ENCODE measurements at regions not wholly inside any gene's neighbourhood (a gene's known extent, or its start where the extent isn't known, plus 50 kb on each side); places are given as distances from the start of the nearest gene placed in this dataset.

DNA sequence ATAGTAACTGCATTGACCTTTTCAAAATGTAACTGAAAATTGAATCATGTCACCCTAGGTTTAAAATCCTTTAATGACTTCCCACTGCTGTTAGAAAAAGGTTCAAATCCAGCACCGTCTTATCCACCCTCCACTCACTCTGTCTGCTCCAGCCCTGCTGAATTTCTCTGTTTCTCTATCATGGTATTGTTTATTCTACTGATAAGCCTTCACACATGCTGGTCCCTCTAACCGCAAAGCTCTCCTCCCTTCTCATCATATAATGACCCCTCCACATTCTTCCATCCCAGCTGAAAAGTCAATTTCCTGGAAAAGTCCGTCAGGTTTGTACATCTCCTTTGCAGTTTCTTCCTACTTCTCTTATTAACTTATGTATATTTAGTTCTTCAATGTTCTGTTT lies 389.2 kb upstream of the F9 start:
- FAIRE-seq, result no peak
- TF ChIP-seq, protein P1, sequence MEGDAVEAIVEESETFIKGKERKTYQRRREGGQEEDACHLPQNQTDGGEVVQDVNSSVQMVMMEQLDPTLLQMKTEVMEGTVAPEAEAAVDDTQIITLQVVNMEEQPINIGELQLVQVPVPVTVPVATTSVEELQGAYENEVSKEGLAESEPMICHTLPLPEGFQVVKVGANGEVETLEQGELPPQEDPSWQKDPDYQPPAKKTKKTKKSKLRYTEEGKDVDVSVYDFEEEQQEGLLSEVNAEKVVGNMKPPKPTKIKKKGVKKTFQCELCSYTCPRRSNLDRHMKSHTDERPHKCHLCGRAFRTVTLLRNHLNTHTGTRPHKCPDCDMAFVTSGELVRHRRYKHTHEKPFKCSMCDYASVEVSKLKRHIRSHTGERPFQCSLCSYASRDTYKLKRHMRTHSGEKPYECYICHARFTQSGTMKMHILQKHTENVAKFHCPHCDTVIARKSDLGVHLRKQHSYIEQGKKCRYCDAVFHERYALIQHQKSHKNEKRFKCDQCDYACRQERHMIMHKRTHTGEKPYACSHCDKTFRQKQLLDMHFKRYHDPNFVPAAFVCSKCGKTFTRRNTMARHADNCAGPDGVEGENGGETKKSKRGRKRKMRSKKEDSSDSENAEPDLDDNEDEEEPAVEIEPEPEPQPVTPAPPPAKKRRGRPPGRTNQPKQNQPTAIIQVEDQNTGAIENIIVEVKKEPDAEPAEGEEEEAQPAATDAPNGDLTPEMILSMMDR (IDR thresholded peaks at IDR 0.05; ENCODE audit: insufficient read depth, missing control alignments), result no peak

DNA sequence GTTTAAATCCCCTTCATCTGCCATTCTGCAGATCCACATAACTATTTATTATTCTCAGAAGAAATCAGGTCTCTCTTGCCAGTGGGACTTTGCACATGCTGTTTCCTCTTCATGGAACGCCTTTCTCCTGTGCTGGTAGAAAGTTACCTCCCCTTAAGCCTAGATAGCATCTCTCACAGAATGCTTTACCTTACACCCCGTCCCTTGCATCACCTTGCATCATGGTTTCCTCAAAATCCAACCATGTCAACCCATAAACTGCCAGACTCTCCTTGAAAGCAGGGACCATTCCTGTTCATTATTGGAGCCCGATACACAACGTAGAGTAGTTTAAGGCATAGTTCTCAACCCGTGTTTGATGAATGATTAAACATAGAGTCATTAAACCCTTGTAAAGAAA lies 396.2 kb upstream of the F9 start:
- DNase-seq (ENCODE audit: insufficient read length, low spot score), result no peak
- no peak for FAIRE-seq
- TF ChIP-seq, protein P1 (IDR thresholded peaks at IDR 0.05; ENCODE audit: insufficient read depth, missing control alignments), result no peak

More for the DNA sequence above, 389.2 kb upstream of the F9 start:
- DNase-seq (ENCODE audit: insufficient read length, low spot score), result no peak

DNA sequence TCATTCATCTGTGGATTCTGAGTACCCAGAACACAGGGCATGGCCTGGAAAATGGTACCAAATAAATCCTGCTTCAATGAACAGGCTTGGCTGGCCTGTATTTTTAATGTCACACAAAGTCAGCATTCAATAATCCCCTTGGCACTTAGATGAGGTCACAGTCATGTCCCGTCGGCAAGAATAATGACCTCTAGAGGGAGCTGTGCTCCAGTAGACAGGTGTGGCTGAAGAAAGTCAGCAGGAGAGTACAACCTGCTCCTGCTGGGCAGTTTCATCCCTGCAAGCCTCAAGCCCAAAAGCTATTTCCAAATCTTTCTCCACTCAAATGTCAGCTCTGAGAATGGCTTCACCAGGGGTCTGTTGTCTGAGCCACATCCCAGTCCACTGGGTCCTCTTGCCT lies 404.0 kb upstream of the F9 start:
- TF ChIP-seq, protein P1 (IDR thresholded peaks at IDR 0.05; ENCODE audit: insufficient read depth, missing control alignments), result peak; percentile 23
- no peak for DNase-seq (ENCODE audit: insufficient read length, low spot score)
- no peak for FAIRE-seq

DNA sequence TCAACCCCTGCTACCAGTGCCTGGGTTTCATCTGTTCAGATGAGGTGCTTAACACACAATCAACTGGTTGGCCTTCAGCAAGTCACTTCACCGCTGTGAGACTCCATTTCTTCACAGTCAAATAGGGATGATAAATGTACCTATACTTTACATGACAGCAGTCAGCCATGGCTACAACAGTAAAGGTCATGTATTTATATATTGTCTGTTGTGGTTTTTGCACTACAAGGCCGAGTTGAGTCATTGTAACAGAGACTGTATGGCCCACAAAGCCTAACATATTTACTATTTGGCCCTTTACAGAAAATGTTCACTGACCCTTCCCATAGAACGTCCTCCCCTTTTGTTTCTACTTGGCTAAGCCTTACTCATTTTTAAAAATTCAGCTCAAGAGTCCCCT lies 404.6 kb upstream of the F9 start:
- TF ChIP-seq, protein P1 (IDR thresholded peaks at IDR 0.05; ENCODE audit: insufficient read depth, missing control alignments), result no peak
- DNase-seq (ENCODE audit: insufficient read length, low spot score), result no peak
- no peak for FAIRE-seq

DNA sequence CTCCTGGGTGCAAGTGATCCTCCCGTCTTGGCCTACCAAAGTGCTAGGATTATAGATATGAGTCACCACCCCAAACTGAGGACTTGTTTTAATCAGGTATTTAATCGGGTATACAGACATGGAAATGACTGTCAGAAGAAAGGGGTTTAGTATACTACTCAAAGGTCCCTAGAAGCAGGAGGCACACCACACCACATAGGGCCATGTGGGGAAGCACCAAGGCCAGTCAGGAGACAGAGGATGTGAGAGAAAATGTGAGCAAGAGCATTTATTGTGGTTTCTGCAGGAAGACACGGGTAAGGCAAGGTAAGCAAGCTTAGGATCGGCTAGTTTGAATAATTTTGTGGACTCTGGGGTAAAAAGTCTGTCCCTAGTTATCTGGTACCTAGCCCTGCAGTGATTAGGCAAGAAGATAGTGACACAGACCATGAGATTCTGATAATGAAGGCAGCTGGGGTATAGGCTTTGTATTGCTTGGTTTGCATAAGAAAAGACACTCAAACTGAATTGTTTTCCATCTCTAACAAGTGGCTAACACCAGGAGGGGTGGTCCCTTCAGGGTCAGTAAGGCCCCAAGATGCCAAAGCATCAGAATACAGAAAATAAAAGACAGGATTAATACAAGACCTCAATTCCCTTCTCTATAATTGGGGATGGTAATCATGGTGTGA lies 408.8 kb upstream of the F9 start:
- FAIRE-seq (no peak), DNase-seq (ENCODE audit: insufficient read length, low spot score) (no peak)
- TF ChIP-seq, protein P1 (IDR thresholded peaks at IDR 0.05; ENCODE audit: insufficient read depth, missing control alignments), result no peak

DNA sequence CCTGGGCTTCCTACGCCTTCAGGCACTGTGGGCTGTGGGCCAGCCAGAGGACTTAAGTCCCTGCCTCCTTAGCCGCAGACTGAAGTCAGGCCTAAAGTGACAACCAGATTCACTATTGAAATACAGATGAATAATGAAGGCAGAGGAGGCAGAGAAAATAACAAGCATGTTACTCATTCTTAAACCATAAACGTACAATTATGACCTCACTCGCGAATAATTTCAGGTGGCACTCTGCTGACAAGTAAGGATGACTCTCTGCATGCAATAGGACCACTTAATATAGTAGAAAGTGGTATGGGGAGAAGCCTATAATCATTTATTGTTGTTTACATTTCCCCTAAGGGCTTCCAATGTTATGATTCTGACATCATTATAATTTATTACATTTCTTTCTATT lies 409.2 kb upstream of the FGF13 start:
- TF ChIP-seq, protein P1 (IDR thresholded peaks at IDR 0.05; ENCODE audit: insufficient read depth, missing control alignments), result no peak
- FAIRE-seq (no peak), DNase-seq (ENCODE audit: insufficient read length, low spot score) (no peak)

DNA sequence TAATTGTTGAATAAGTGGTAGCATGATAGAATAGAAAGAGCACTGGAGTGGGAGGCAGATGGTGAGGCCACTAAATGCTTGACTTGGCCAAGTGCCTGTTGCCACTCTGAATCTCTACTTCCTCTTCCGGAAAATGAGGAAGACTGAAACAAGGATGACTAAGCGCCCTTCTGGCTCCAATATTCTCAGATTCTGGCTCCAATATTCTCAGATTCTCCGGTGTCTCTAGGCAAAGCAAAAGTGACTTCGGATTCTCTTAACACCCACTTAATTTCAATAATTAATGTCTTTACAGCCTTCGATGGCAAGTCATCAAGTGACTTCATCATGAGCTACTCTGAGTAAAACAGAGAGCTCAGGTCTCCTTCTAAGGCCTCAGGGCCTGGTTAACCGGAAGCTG lies 402.2 kb upstream of the FGF13 start:
- TF ChIP-seq, protein P1 (IDR thresholded peaks at IDR 0.05; ENCODE audit: insufficient read depth, missing control alignments), result no peak
- DNase-seq (ENCODE audit: insufficient read length, low spot score), result no peak
- no peak for FAIRE-seq

All from D721Med (cell line).